Cerebellar nuclear complex (tissue), 1 donor: ENCODE measurements at regions not wholly inside any gene's neighbourhood (a gene's known extent, or its start where the extent isn't known, plus 50 kb on each side); places are given as distances from the start of the nearest gene placed in this dataset.

Experiments
- DNase-seq, 2 experiments: peaks; one replicate each; lab custom pipeline; 2025; lab: John Stamatoyannopoulos, UW

- peak in 1 of 2 experiments; percentile 17 for DNase-seq
Observed at GRCh38 chr20:56925082-56925830, 296.1 kb downstream of the TFAP2C start.

GRCh38 chr20:56925831-56926170 is 296.7 kb downstream of the TFAP2C start:
- DNase-seq = no peak

DNA sequence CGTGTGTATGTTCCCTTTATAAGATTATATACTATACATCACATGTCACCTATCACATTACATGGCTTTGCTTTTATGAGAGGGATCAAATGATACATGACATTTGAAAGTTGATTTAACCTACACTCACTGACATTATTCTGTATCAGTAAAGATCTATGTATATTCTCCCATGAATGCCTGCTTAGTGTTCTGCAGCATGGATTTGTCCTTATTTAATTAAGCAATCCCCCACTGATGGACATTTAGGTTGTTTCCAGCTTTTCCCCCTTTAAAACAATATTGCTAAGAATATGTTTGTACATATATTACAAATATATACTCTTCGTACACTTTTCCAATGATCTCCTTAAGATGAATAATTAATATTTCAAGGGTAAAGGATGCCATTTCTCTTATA is 297.4 kb downstream of the TFAP2C start:
- DNase-seq = no peak

DNA sequence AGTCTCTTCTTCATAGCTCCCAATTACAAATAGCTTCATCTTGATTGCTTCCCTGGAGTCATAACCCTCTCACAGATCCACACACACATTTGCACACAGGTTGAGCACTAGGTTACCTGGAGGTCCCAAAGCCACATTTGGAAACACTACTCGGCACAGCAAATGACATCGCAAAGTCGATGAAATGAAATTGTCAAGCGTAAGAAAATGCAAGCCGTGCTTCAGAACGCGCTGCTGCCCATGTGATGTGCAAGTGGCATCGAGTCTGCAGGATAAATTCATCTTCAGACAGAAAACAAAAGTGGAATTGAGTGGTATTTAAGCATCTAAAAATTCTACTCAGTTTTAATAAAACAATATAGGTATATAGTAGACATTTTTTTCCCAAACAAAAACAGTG is 298.0 kb downstream of the TFAP2C start:
- DNase-seq = no peak

DNA sequence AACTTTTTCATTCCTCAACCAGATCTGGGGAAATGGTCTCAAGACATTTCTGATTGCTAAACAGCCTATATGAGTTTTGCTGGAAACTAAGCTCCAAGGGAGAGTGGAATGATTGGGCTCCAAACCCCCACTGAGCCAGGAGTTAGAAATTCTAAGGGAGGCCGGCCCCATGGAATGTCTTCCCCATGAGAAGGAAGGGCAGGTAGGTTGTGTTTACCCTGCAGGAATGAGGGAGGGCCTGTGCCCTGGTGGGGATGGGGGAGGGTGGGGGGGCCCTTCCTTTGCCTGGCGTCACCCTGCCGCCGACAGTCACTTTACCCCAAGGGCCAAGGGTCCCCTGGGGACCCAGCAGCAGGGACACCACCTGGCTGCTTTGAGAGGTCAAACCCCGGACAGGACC is 298.9 kb downstream of the TFAP2C start:
- no peak for DNase-seq

- no peak for DNase-seq
Observed at GRCh38 chr20:56929606-56930005, 300.5 kb downstream of the TFAP2C start.

- DNase-seq = no peak
Observed at GRCh38 chr20:56930876-56931275, 301.8 kb downstream of the TFAP2C start.

DNA sequence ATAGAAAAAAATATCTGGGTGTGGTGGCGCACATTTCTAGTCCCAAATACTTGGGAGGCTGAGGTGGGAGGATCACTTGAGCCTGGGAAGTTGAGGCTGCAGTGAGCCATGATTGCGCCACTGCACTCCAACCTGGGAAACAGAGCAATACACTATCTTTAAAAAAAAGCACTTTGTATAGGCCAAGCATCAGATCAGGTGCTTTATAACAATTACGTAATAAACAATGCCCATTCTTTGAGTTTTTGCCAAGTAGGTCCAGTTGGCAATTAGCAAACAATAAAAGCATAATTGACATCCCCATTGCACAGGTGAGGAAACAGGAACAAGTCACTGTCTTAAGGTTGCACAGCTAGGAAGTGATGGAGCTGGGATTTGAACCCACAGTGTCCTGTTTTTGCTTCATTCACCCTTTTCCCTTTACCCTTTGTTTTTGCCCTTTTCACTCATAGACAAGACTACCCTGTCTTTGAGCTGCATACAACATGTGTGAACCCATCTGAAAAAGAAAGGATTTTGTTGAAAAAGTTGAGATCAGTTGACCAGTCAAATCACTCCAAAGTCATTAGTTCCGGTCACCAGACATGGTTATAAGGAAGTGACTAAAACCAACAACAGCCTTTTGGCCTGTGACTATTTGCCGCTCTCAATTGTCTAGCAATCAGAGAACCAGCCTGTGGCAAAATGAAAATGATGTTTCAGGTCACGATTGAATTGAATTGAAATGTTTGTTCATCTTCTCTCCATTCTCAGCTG is 303.6 kb downstream of the TFAP2C start:
- no peak for DNase-seq

GRCh38 chr20:56933331-56933698 is 304.2 kb downstream of the TFAP2C start:
- no peak for DNase-seq

DNA sequence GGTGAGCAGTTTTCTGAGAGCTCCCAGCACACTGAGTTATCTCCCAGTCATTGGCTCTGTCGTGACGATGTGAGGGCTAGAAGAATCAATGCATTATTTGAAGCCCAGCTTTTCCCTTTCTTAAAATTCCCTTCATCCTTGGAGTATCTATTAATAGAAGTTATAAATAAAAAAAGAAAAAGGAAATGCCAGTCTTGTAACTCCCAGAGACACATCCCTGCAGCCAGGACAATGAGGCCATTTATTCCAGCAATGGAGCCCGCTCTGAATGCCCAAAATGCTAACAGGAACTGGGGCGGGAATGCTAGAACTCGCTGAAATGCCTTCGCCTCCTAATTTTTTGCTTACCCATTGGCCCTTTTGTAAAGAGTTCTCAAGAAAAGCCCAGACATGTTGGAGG is 305.8 kb downstream of the TFAP2C start:
- no peak for DNase-seq

DNA sequence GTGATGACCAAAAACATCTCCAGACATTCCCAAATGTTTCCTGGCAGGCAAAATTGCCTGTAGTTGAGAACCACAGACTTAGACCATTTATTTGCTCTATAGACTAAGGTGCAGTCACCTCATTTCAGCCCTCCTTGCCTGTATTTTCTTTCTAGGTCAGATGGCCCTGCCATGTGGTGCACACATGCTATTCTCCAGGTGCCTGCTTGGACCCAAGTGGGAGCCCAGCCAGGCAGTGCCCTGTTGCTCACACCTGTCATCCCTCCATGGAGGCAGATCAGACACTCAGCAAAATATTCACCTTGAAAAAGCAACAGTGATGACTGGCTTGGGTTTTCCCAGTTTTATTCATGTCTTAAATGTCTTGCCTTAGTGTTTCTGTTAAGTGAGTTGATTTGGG is 311.4 kb downstream of the TFAP2C start:
- peak; percentile 57 to 76 for DNase-seq

- DNase-seq = no peak
Observed at GRCh38 chr20:56941101-56941686, 312.1 kb downstream of the TFAP2C start.

DNA sequence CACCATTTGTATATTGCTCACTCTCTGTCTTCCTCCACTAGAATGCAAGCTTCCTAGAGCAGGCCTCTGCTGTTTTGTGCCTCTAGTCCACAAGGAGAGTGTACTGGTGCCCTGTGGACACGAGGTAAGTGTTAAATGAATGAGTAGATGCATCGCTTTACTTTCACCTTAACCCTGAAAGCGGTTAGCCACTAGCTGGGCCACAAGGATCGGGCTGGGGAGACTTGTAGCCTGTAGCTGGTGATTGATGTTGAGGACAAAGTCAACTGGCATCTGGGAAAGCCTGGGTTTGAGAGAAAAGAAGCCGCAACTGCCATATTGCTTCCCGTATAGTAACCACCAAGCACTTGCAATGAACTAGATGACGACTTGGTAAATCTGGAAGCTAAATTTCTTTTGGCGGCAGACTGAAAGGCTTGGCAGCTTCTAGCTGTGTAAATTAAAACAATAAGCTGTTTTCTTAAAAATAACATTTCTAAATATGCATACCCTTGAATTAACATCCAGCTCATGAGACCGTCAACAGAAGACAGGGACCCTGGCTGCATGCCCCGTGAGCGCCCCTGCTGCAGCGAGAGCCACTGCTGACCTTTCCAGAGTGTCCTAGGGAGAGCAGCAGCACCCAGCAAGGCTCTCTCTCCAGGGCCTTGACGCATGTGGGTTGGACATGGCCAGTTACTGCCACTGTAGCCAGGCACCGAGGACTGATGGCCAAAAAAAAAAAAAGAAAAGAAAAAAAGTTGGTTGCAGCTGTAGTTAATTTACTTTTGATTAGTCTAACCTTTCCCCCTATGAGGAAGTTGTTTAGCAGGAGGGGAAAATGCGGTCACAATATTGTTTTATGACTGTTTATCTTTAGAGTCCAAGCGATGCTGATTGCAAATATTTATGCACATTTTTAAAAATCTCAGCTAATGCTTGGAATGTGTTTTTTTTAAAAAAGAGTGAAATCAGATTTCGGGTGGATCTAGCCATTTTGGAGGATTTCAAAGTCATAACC is 315.1 kb downstream of the TFAP2C start:
- DNase-seq = no peak

GRCh38 chr20:56945057-56945456 is 316.0 kb downstream of the TFAP2C start:
- no peak for DNase-seq

DNA sequence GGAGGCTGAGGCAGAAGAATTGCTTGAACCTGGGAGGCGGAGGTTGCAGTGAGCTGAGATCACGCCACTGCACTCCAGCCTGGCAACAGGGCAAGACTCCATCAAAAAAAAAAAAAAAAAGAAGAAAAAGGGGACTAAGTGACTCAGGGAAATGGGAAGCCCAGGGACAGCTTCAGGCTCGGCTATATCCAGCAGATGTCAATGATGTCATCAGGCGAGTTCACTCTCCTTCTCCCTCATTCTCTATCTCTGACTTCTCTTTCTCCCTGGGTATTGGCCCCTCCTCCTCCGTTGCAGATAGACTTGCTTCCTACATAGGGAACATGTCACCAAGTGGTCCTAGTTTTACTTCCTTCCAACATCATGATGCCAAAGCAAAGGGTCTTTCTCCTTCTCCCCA is 316.8 kb downstream of the TFAP2C start:
- no peak for DNase-seq

- no peak for DNase-seq
Observed at GRCh38 chr20:56949318-56949717, 317.1 kb downstream of the BMP7 start.

- DNase-seq = no peak
Observed at GRCh38 chr20:56952258-56953047, 314.0 kb downstream of the BMP7 start.

DNA sequence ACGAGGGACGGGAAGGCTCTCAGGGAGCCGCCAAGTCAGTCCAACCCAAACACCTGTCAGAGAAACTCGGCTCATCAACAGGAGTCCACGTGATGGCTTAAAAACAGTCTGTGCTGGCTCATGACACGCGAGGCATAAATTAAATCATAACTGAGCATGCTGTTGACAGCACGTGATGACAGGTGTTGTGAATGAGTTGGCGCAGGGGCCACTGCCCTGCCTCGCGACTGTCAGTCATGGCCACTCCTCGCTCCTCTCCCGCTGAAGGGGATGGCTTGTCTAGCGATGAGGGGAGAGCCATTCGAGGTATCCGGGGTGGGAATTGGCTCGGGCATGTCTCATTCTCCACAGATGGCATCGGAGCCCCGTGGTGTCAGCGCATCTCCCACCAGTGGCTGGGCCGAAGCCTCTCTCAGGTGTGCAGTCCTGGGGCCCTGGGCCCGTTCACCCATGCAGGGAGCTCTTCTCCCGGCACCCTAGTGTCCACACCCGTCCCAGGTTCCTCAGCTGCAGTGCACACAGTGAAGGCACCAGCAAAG is 313.3 kb downstream of the BMP7 start:
- DNase-seq = no peak

DNA sequence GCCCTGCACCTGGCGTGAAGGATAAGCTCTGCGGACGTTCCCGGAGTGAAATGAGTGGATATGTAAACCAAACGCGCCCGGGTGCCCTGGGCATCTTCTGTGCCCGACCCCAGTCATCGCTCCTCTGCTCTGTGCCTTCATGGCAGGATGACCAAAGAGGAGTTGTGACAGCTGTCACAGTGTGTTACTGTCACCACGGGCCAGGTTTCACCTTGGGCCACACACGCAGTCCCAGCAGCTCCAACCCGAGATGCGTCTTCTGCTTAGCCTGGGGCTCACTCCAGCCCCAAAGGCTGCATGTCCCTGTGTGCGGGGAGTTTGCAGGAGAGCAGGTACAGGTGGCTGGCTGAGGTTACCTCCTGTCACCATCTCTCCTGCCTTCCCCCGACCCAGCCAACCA is 311.6 kb downstream of the BMP7 start:
- no peak for DNase-seq

DNA sequence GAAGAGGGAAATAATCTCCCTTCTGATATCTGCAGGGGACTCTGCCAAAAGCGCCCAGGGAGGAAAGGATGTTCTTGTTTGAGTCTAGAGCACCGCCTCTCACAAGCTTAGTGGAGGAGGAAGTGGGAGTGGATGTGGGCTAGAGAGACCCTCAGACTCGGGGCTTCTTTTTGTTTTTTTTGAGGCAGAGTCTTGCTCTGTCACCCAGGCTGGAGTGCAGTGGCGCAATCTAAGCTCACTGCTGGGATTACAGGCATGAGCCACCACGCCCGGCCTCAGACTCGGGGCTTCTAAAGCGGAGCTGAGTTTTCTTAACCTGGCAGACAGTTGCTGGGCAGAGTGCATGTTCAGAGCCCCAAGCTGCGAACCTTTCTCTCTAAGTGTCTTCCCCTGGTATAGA is 310.8 kb downstream of the BMP7 start:
- no peak for DNase-seq

DNA sequence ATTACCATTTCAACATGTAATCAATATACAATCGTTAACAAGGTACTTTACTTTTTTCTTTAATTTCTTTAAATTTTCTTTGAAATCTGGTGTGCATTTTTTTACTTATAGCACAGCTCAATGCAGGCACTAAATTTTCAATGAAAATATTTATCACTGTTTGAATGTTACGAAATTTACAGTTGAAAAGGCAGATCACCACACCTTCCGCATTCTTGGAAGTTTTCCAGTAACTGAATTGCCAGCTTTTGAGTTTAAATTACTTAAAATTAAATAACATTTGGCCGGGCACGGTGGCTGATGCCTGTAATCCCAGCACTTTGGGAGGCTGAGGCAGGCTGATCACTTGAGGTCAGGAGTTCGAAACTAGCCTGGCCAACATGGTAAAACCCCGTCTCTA is 309.9 kb downstream of the BMP7 start:
- no peak for DNase-seq
